Activated CD4-positive, alpha-beta T cell treated with anti-CD3 and anti-CD28 coated beads for 36 hours (primary cell): ENCODE measurements at regions not wholly inside any gene's neighbourhood (a gene's known extent, or its start where the extent isn't known, plus 50 kb on each side); places are given as distances from the start of the nearest gene placed in this dataset.
"Not testable (repeated sequence)": the region's sequence is repeated elsewhere in the genome, so short reads cannot be mapped to it uniquely, and the experiment has no call there.

Experiments used
- ATAC-seq: fragments of 200-7000 bp; cut with Tn5 transposase; one replicate; pipeline ENCODE4 v1.10.0; 2021; ENCODE audit warnings: mild to moderate bottlenecking, moderate library complexity
- CTCF ChIA-PET: fragments of 350-600 bp; sonication (Branson Sonifier 250); formaldehyde crosslinking; loops from one replicate; lab custom pipeline; 2021; ENCODE audit warnings: antibody characterized with exemption; lab: Charles Lee
- POLR2A ChIA-PET: fragments of 350-600 bp; sonication (Branson Sonifier 250); formaldehyde crosslinking; loops from one replicate; lab custom pipeline; 2021; ENCODE audit warnings: antibody characterized with exemption, inconsistent platforms; lab: Charles Lee
- DNase-seq: peaks from one replicate; pipeline ENCODE4 v3.0.0-alpha.2; 2020
- H3K27ac Mint-ChIP-seq: one replicate; pipeline ENCODE4 v1.8.0; 2021; ENCODE audit warnings: mixed read lengths
- H3K27me3 Mint-ChIP-seq: one replicate; pipeline ENCODE4 v1.8.0; 2021; ENCODE audit warnings: mixed read lengths
- H3K36me3 Mint-ChIP-seq: one replicate; pipeline ENCODE4 v1.8.0; 2021; ENCODE audit warnings: low read depth, mixed read lengths
- H3K4me1 Mint-ChIP-seq: one replicate; pipeline ENCODE4 v1.8.0; 2021; ENCODE audit warnings: mixed read lengths
- H3K4me3 Mint-ChIP-seq: one replicate; pipeline ENCODE4 v1.8.0; 2021; ENCODE audit warnings: mild to moderate bottlenecking, moderate library complexity, mixed read lengths
- H3K9me3 Mint-ChIP-seq: one replicate; pipeline ENCODE4 v1.8.0; 2021; ENCODE audit warnings: low read depth, mixed read lengths
- intact Hi-C, 2 experiments: fragments of 100-400 bp; cut with DNase I in 1 of 2; cut with micrococcal nuclease in 1 of 2; formaldehyde crosslinking; loops; one replicate each; pipeline versions ENCODE4 v1.14.2 to v1.15.1; 2022 to 2024; cut with DNase I, micrococcal nuclease

DNA sequence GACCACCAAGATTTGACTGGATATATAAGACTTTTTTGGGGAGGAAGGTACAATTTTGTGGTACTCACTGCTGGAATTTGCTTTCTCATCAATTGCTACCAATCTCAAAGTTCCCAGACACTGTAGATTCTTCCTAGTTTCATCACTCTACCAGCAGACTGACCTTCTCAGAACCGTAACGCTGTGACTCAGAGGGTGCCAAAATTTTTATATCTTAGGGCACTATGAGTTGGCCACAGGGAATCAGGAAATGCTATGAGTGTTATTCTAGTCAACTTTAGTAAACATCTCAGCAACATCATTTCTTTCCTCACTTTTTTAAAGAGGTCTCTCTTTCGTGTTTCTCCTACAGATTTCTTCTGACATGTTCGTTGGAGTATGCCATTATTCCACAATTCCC lies 499.0 kb downstream of the TMX3 start:
- no peak for ATAC-seq
- H3K9me3 Mint-ChIP-seq, result no peaks in the 10 kb centered on the region
- CTCF ChIA-PET, result interaction anchor here (0.8 kb wide), 1 partner anchor 1801 kb away, joined by 5 read pairs; no protein-coding TSS in a partner anchor
- H3K4me1 Mint-ChIP-seq, result no peaks in the 10 kb centered on the region
- no peaks in the 10 kb centered on the region for H3K36me3 Mint-ChIP-seq
- no peak for DNase-seq
- H3K27me3 Mint-ChIP-seq, result no peaks in the 10 kb centered on the region
- no peak overlapping the region for H3K27ac Mint-ChIP-seq
- POLR2A ChIA-PET, result no interaction called here
- intact Hi-C loops, result no loop called here
- H3K4me3 Mint-ChIP-seq, result no peak overlapping the region

DNA sequence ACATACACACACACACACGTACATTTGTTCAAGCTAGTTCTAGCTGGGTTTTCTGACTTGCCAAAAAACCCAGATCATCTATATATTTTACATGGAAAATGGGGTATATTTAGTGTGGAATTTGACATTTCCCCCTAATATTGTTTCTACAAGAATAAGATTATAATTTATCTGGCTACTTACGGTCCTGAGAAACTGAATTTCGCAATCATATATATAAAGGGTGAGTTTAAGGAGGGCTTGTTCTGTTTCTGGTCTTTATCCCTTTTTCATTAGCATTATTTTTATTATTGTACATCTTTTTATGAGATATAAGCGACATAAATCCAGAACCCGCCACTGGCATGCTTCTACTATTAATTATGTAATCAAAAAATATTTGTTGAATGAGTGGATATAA lies 528.9 kb downstream of the TMX3 start:
- CTCF ChIA-PET, result no interaction called here
- POLR2A ChIA-PET, result no interaction called here
- Mint-ChIP-seq H3K36me3 (no peaks in the 10 kb centered on the region), H3K4me3 (no peak overlapping the region), H3K9me3 (no peaks in the 10 kb centered on the region), H3K27ac (no peak overlapping the region), H3K4me1 (no peaks in the 10 kb centered on the region), H3K27me3 (no peaks in the 10 kb centered on the region)
- no peak for ATAC-seq
- DNase-seq, result no peak
- intact Hi-C loops, result no loop called here

DNA sequence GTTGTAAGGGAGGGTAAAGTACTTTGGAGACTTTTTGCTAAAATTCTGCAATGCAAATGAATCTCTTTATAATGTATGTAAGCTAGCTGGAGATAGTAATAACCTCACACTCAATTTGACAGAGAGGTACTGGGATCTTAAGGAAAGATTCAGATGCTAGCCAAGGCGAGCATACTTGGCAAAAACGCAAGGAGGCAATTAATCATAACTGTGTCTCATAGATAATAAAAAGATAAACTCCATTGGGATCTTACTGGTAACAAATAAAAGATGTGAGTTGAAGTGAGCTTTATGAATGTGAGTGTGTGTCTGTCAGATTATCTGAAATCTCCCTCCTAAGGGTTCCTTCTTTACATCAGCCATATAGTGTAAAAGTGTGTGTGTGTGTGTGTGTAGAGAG lies 533.0 kb downstream of the TMX3 start:
- DNase-seq (no peak), ATAC-seq (no peak)
- CTCF ChIA-PET, result no interaction called here
- POLR2A ChIA-PET, result no interaction called here
- Mint-ChIP-seq H3K36me3 (no peaks in the 10 kb centered on the region), H3K9me3 (peaks cover 3% of the 10 kb centered on the region), H3K4me3 (no peak overlapping the region), H3K27me3 (no peaks in the 10 kb centered on the region), H3K27ac (no peak overlapping the region), H3K4me1 (no peaks in the 10 kb centered on the region)
- intact Hi-C loops, result no loop called here

- POLR2A ChIA-PET, result no interaction called here
- Mint-ChIP-seq H3K27me3 (no peaks in the 10 kb centered on the region), H3K4me1 (no peaks in the 10 kb centered on the region), H3K27ac (no peak overlapping the region), H3K9me3 (peaks cover 3% of the 10 kb centered on the region), H3K4me3 (no peak overlapping the region), H3K36me3 (no peaks in the 10 kb centered on the region)
- intact Hi-C loops, result no loop called here
- ATAC-seq (no peak), DNase-seq (no peak)
- CTCF ChIA-PET, result no interaction called here
These were observed 535.1 kb downstream of the TMX3 start for GRCh38 chr18:68179811-68180210.

GRCh38 chr18:68178921-68179320 lies 536.0 kb downstream of the TMX3 start:
- POLR2A ChIA-PET, result no interaction called here
- intact Hi-C loops, result no loop called here
- Mint-ChIP-seq H3K9me3 (peaks cover 3% of the 10 kb centered on the region), H3K36me3 (no peaks in the 10 kb centered on the region), H3K27ac (no peak overlapping the region), H3K4me1 (no peaks in the 10 kb centered on the region), H3K4me3 (no peak overlapping the region), H3K27me3 (no peaks in the 10 kb centered on the region)
- ATAC-seq, result no peak
- CTCF ChIA-PET, result no interaction called here
- no peak for DNase-seq

- DNase-seq (no peak), ATAC-seq (no peak)
- H3K9me3 Mint-ChIP-seq, result peaks cover 3% of the 10 kb centered on the region
- ChIA-PET POLR2A (no interaction called here), CTCF (interaction anchor here (0.9 kb wide), 1 partner anchor 19 kb away, joined by 3 read pairs; no protein-coding TSS in a partner anchor)
- H3K4me3 Mint-ChIP-seq, result no peak overlapping the region
- no peaks in the 10 kb centered on the region for H3K27me3 Mint-ChIP-seq
- no peaks in the 10 kb centered on the region for H3K36me3 Mint-ChIP-seq
- intact Hi-C loops, result no loop called here
- H3K4me1 Mint-ChIP-seq, result no peaks in the 10 kb centered on the region
- no peak overlapping the region for H3K27ac Mint-ChIP-seq
These were observed 536.9 kb downstream of the TMX3 start for GRCh38 chr18:68177807-68178702.

GRCh38 chr18:68176901-68177300 lies 538.0 kb downstream of the TMX3 start:
- Mint-ChIP-seq H3K27ac (no peak overlapping the region), H3K4me1 (no peaks in the 10 kb centered on the region), H3K9me3 (peaks cover 3% of the 10 kb centered on the region), H3K36me3 (no peaks in the 10 kb centered on the region), H3K4me3 (no peak overlapping the region), H3K27me3 (no peaks in the 10 kb centered on the region)
- ATAC-seq (no peak), DNase-seq (no peak)
- POLR2A ChIA-PET, result no interaction called here
- CTCF ChIA-PET, result no interaction called here
- intact Hi-C loops, result no loop called here

GRCh38 chr18:68172842-68173549 lies 541.9 kb downstream of the TMX3 start:
- Mint-ChIP-seq H3K9me3 (peaks cover 5% of the 10 kb centered on the region), H3K4me1 (no peaks in the 10 kb centered on the region), H3K36me3 (no peaks in the 10 kb centered on the region), H3K4me3 (no peak overlapping the region), H3K27ac (no peak overlapping the region), H3K27me3 (no peaks in the 10 kb centered on the region)
- ChIA-PET POLR2A (no interaction called here), CTCF (no interaction called here)
- ATAC-seq (no peak), DNase-seq (no peak)
- intact Hi-C loops, result no loop called here

DNA sequence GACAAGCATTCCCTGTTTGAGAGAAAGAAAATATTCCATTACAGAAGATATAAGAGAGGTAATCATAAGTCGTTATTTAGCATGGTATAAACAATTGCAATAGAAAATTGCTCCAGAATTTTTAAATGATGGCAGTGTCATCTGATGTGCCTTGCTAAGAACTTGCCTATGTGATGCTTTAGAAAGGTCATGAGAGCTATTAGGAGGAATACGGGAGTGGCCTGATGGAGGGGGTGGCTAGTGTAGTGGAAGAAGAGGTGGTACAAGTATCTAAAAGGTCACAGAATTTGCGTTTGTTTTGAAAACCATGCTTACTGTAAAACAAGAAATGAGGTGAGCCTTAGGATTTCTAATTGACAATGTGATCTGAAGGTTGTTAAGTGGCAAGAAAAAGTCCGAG lies 550.0 kb downstream of the TMX3 start:
- Mint-ChIP-seq H3K9me3 (peaks cover 5% of the 10 kb centered on the region), H3K27me3 (no peaks in the 10 kb centered on the region), H3K4me1 (no peaks in the 10 kb centered on the region), H3K36me3 (no peaks in the 10 kb centered on the region), H3K4me3 (no peak overlapping the region), H3K27ac (no peak overlapping the region)
- intact Hi-C loops, result no loop called here
- ATAC-seq, result no peak
- DNase-seq, result no peak
- ChIA-PET POLR2A (no interaction called here), CTCF (interaction anchor here (1.1 kb wide), 1 partner anchor 10 kb away, joined by 3 read pairs; no protein-coding TSS in a partner anchor)

DNA sequence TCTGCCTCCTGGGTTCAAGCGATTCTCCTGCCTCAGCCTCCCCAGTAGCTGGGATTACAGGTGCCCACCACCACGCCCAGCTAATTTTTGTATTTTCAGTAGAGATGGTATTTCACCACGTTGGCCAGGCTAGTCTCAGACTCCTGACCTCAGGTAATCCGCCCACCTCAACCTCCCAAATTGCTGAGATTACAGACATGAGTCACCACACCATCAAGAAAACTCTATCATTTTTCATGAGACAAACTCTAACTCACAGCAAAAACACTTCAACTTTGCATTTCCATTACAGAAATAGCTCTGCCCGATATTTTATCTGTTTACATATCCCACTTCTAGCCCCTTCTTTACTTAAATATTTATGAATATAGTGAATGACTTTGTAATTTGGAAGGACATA lies 561.1 kb downstream of the TMX3 start:
- DNase-seq, H3K27me3 Mint-ChIP-seq, ATAC-seq, intact Hi-C loops, H3K27ac Mint-ChIP-seq, H3K36me3 Mint-ChIP-seq, H3K4me3 Mint-ChIP-seq, POLR2A ChIA-PET, H3K9me3 Mint-ChIP-seq, H3K4me1 Mint-ChIP-seq: not testable (repeated sequence)
- CTCF ChIA-PET, result interaction anchor here (0.6 to 1.3 kb wide), 3 partner anchors 11 to 510 kb away, joined by 3 to 4 read pairs (median 3); no protein-coding TSS in a partner anchor

GRCh38 chr18:68152770-68153169 lies 562.1 kb downstream of the TMX3 start:
- Mint-ChIP-seq H3K9me3 (peaks cover 2% of the 10 kb centered on the region), H3K4me3 (no peak overlapping the region), H3K4me1 (no peaks in the 10 kb centered on the region), H3K27me3 (no peaks in the 10 kb centered on the region), H3K36me3 (no peaks in the 10 kb centered on the region), H3K27ac (no peak overlapping the region)
- POLR2A ChIA-PET, result no interaction called here
- CTCF ChIA-PET, result interaction anchor here (0.7 kb wide), 2 partner anchors 37 to 186 kb away, joined by 3 to 4 read pairs; no protein-coding TSS in a partner anchor
- ATAC-seq (no peak), DNase-seq (no peak)
- intact Hi-C loops, result no loop called here

GRCh38 chr18:68150961-68151360 lies 563.9 kb downstream of the TMX3 start:
- intact Hi-C loops, result no loop called here
- Mint-ChIP-seq H3K4me1 (no peaks in the 10 kb centered on the region), H3K27me3 (no peaks in the 10 kb centered on the region), H3K36me3 (no peaks in the 10 kb centered on the region), H3K4me3 (no peak overlapping the region), H3K9me3 (no peaks in the 10 kb centered on the region), H3K27ac (no peak overlapping the region)
- CTCF ChIA-PET, result no interaction called here
- no peak for ATAC-seq
- no peak for DNase-seq
- POLR2A ChIA-PET, result no interaction called here
